ENCODE measurements at regions not wholly inside any gene's neighbourhood (a gene's known extent, or its start where the extent isn't known, plus 50 kb on each side); places are given as distances from the start of the nearest gene placed in this dataset.
"Not testable (repeated sequence)": the region's sequence is repeated elsewhere in the genome, so short reads cannot be mapped to it uniquely, and the experiment has no call there.

DNA sequence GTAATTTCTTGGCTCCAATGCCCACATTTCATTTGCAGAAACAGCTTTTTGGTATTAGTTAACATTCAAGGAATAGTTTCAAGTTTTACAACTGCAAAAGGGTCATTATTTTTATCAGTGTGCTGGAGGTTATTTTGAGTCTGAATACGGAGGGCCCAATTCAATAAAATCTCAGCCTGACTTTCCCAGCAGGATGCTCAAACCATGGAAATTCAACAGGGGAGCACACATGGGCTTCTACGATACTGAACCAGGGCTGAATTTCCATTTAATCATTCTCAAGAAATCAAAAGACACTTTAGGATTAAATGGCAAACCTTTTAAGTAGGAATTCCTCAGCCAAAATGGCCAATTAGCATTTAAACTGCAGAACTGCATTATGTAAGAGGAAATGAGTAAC lies 700.9 kb upstream of the ANKRD30A start:
- TF ChIP-seq POLR2AphosphoS5 (IDR thresholded peaks at IDR 0.05) = no peak
- TF ChIP-seq POLR2A (IDR thresholded peaks at IDR 0.05) = no peak
- TF ChIP-seq, protein P1, sequence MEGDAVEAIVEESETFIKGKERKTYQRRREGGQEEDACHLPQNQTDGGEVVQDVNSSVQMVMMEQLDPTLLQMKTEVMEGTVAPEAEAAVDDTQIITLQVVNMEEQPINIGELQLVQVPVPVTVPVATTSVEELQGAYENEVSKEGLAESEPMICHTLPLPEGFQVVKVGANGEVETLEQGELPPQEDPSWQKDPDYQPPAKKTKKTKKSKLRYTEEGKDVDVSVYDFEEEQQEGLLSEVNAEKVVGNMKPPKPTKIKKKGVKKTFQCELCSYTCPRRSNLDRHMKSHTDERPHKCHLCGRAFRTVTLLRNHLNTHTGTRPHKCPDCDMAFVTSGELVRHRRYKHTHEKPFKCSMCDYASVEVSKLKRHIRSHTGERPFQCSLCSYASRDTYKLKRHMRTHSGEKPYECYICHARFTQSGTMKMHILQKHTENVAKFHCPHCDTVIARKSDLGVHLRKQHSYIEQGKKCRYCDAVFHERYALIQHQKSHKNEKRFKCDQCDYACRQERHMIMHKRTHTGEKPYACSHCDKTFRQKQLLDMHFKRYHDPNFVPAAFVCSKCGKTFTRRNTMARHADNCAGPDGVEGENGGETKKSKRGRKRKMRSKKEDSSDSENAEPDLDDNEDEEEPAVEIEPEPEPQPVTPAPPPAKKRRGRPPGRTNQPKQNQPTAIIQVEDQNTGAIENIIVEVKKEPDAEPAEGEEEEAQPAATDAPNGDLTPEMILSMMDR (IDR thresholded peaks at IDR 0.05) = no peak
- no peaks in the 10 kb centered on the region for H3K4me1 ChIP-seq
- no peak for DNase-seq (ENCODE audit: low spot score in 2 of 2)
- no peaks in the 10 kb centered on the region for H3K9me3 ChIP-seq
- no peak overlapping the region for H3K27ac ChIP-seq
- no peaks in the 10 kb centered on the region for H3K27me3 ChIP-seq
- intact Hi-C loops (cut with DNase I; ENCODE audit: low total_unique reads) = no loop called here
- H3K36me3 ChIP-seq = no peaks in the 10 kb centered on the region
- no peak overlapping the region for H3K4me3 ChIP-seq

DNA sequence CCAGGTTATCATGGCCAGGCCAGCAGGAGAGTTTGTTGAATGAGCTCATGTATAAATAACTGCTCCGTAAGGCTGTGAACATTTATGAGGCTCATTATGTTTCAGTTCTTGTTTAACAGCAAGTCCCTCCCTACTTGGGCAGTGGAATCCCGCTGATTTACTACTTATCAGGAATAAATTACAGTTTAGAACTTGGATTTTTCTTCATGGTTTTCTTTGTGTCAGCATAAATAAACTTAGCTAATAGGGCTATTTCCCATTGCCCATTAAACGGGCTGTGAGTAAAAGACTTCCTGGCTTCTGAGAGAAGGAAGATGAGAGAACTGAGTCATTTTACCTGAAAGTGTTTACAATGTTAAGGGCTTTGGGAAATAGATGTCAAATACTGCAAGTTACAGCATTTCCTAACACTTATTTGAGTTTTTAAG lies 701.6 kb upstream of the ANKRD30A start:
- no peak for TF ChIP-seq POLR2A (IDR thresholded peaks at IDR 0.05)
- TF ChIP-seq POLR2AphosphoS5 (IDR thresholded peaks at IDR 0.05) = no peak
- TF ChIP-seq, protein P1 (IDR thresholded peaks at IDR 0.05) = no peak
- no peaks in the 10 kb centered on the region for H3K9me3 ChIP-seq
- no peaks in the 10 kb centered on the region for H3K27me3 ChIP-seq
- H3K4me3 ChIP-seq = no peak overlapping the region
- no peaks in the 10 kb centered on the region for H3K4me1 ChIP-seq
- H3K27ac ChIP-seq = no peak overlapping the region
- DNase-seq (ENCODE audit: low spot score in 2 of 2) = no peak
- no peaks in the 10 kb centered on the region for H3K36me3 ChIP-seq
- intact Hi-C loops (cut with DNase I; ENCODE audit: low total_unique reads) = no loop called here

DNA sequence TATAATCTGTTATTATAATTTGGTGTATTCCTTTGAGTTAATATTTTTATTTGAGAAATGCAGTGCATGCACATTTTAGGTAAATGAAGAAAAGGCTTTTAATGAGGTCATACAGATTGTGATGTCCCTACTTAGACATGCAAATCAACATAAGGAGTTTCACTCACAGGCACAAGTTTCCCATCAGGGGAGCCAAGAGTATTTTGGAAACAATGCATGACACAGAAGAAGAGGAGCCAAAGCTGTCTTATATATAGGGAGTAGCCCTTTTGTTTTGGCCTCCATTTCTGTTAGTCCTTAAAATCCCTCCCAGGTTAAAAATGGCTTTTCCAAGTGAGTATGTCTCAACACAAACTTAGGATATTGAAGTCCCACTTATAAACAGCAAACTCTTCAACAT lies 703.4 kb upstream of the ANKRD30A start:
- no peaks in the 10 kb centered on the region for H3K36me3 ChIP-seq
- H3K27me3 ChIP-seq = no peaks in the 10 kb centered on the region
- DNase-seq (ENCODE audit: low spot score in 2 of 2) = no peak
- H3K4me1 ChIP-seq = no peaks in the 10 kb centered on the region
- TF ChIP-seq, protein P1 (IDR thresholded peaks at IDR 0.05) = no peak
- TF ChIP-seq POLR2AphosphoS5 (IDR thresholded peaks at IDR 0.05) = no peak
- no peak for TF ChIP-seq POLR2A (IDR thresholded peaks at IDR 0.05)
- H3K9me3 ChIP-seq = peaks cover 0 to under 1% of the 10 kb centered on the region in 2 donors
- intact Hi-C loops (cut with DNase I; ENCODE audit: low total_unique reads) = no loop called here
- no peak overlapping the region for H3K27ac ChIP-seq
- H3K4me3 ChIP-seq = no peak overlapping the region

DNA sequence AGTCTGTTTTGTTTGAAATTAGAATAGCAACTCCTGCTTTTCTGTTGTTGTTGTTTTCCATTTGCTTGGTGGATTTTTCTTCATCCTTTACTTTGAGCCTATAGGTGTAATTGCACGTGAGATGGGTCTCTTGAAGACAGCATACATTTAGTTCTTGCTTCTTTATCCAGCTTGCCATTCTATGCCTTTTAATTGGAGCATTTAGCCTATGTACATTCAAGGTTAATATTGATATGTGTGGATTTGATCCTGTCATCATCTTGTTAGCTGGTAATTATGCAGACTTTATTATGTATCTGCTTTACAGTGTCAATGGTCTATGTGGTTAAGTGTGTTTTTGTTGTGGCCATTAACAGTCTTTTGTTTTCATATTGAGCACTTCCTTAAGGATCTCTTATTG lies 708.9 kb upstream of the ANKRD30A start:
- TF ChIP-seq, protein P1 (IDR thresholded peaks at IDR 0.05) = no peak
- no peak for TF ChIP-seq POLR2A (IDR thresholded peaks at IDR 0.05)
- no peak for TF ChIP-seq POLR2AphosphoS5 (IDR thresholded peaks at IDR 0.05)
- H3K27ac ChIP-seq = no peak overlapping the region
- no peaks in the 10 kb centered on the region for H3K4me1 ChIP-seq
- no peaks in the 10 kb centered on the region for H3K27me3 ChIP-seq
- H3K9me3 ChIP-seq = peaks cover 7 to 12% of the 10 kb centered on the region in 2 donors
- intact Hi-C loops (cut with DNase I; ENCODE audit: low total_unique reads) = no loop called here
- DNase-seq (ENCODE audit: low spot score in 2 of 2) = no peak
- H3K4me3 ChIP-seq = no peak overlapping the region
- H3K36me3 ChIP-seq = no peaks in the 10 kb centered on the region

DNA sequence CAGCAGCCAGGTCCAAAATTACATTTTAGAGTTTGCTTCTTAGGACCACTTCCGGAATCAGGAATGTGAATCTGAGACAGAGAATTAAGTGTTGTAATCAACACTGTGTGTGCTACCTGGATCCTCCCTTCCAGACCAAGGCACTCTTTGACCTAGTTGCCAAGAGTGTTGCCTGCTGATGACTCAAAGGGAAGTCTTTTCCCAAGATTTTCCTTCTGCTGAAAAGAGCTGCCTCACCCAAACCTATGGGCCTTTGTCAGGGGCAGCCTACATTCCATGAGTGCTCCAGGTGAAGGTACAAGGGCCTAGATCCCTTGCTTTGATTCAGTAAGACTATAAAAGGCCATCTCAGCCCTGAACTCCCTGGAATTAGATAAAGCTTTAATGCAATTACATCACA lies 712.5 kb upstream of the ANKRD30A start:
- Histone ChIP-seq H3K9me3 (peaks cover 7 to 12% of the 10 kb centered on the region in 2 donors), H3K36me3 (no peaks in the 10 kb centered on the region), H3K27ac (no peak overlapping the region), H3K4me3 (no peak overlapping the region), H3K27me3 (no peaks in the 10 kb centered on the region), H3K4me1 (no peaks in the 10 kb centered on the region)
- DNase-seq (ENCODE audit: low spot score in 2 of 2) = no peak
- TF ChIP-seq, protein P1 (IDR thresholded peaks at IDR 0.05) = no peak
- no peak for TF ChIP-seq POLR2AphosphoS5 (IDR thresholded peaks at IDR 0.05)
- TF ChIP-seq POLR2A (IDR thresholded peaks at IDR 0.05) = no peak
- intact Hi-C loops (cut with DNase I; ENCODE audit: low total_unique reads) = no loop called here

DNA sequence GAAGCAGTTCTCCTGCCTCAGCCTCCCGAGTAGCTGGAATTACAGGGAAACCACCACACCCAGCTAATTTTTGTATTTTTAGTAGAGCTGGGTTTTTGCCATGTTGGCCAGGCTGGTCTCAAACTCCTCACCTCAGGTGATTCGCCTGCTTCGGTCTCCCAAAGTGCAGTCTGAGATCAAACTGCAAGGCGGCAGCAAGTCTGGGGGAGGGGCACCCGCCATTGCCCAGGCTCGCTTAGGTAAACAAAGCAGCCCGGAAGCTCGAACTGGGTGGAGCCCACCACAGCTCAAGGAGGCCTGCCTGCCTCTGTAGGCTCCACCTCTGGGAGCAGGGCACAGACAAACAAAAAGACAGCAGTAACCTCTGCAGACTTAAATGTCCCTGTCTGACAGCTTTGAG lies 725.2 kb upstream of the ANKRD30A start:
- H3K4me1 ChIP-seq; H3K27ac ChIP-seq; H3K27me3 ChIP-seq; H3K36me3 ChIP-seq; H3K9me3 ChIP-seq; H3K4me3 ChIP-seq; DNase-seq (ENCODE audit: low spot score in 2 of 2); intact Hi-C loops (cut with DNase I; ENCODE audit: low total_unique reads): not testable (repeated sequence)
